KMS-11 (cell line): ENCODE measurements at regions not wholly inside any gene's neighbourhood (a gene's known extent, or its start where the extent isn't known, plus 50 kb on each side); places are given as distances from the start of the nearest gene placed in this dataset.

ENCODE experiments used
- H2AFZ ChIP-seq: fragments of 200-600 bp; sonication (generic); 2 replicates; pipeline ENCODE4 v1.6.1; 2016; ENCODE audit warnings: antibody characterized with exemption, mixed run types, low read depth
- H3K27ac ChIP-seq: fragments of 200-600 bp; sonication (generic); 2 replicates; pipeline ENCODE4 v1.6.1; 2016; ENCODE audit warnings: mild to moderate bottlenecking, mixed run types
- H3K27me3 ChIP-seq: fragments of 200-600 bp; sonication (generic); 2 replicates; pipeline ENCODE4 v1.6.1; 2017; ENCODE audit warnings: mild to moderate bottlenecking, low read depth, mixed run types, moderate library complexity; ENCODE audit not compliant: insufficient read depth
- H3K36me3 ChIP-seq: fragments of 200-600 bp; sonication (generic); 2 replicates; pipeline ENCODE4 v1.6.1; 2017; ENCODE audit warnings: mild to moderate bottlenecking, mixed run types; ENCODE audit not compliant: insufficient read depth
- H3K4me1 ChIP-seq: fragments of 200-600 bp; sonication (generic); 2 replicates; pipeline ENCODE4 v1.6.1; 2016; ENCODE audit warnings: mild to moderate bottlenecking, low read depth, mixed run types; ENCODE audit not compliant: poor library complexity, severe bottlenecking
- H3K4me2 ChIP-seq: fragments of 200-600 bp; sonication (generic); 2 replicates; pipeline ENCODE4 v1.7.0; 2016; ENCODE audit warnings: mild to moderate bottlenecking, mixed run types
- H3K4me3 ChIP-seq: fragments of 200-600 bp; sonication (generic); IDR thresholded peaks from 2 replicates; pipeline ENCODE4 v1.6.1; 2017; ENCODE audit warnings: low read depth, low read length, mixed read lengths; ENCODE audit not compliant: insufficient read depth
- H3K79me2 ChIP-seq: fragments of 200-600 bp; sonication (generic); 2 replicates; pipeline ENCODE4 v1.6.1; 2016; ENCODE audit warnings: low read depth, mixed run types; ENCODE audit not compliant: insufficient read depth
- H3K9ac ChIP-seq: fragments of 200-600 bp; sonication (generic); 2 replicates; pipeline ENCODE4 v1.6.1; 2016; ENCODE audit warnings: mild to moderate bottlenecking, mixed run types
- H4K20me1 ChIP-seq: fragments of 200-600 bp; sonication (generic); 2 replicates; pipeline ENCODE4 v1.6.1; 2016; ENCODE audit warnings: mild to moderate bottlenecking, mixed run types; ENCODE audit not compliant: insufficient read depth
- CTCF ChIP-seq: fragments of 200-600 bp; sonication (generic); conservative IDR thresholded peaks from 2 replicates; pipeline ENCODE4 v1.6.1; 2017; ENCODE audit warnings: low read depth, mild to moderate bottlenecking, antibody characterized with exemption, low read length, moderate library complexity, mixed read lengths

GRCh38 chr21:16075649-16076282, 346.0 kb downstream of the USP25 start:
- Histone ChIP-seq H3K4me1 (no peaks in the 10 kb centered on the region), H3K36me3 (no peaks in the 10 kb centered on the region), H3K4me2 (no peak overlapping the region), H3K27ac (no peak overlapping the region), H3K79me2 (no peaks in the 10 kb centered on the region), H4K20me1 (no peaks in the 10 kb centered on the region), H3K4me3 (no peak overlapping the region), H3K27me3 (no peaks in the 10 kb centered on the region), H3K9ac (no peak overlapping the region), H2AFZ (no peak overlapping the region)
- TF ChIP-seq CTCF = no peak

- Histone ChIP-seq H3K79me2 (no peaks in the 10 kb centered on the region), H4K20me1 (no peaks in the 10 kb centered on the region), H3K27me3 (no peaks in the 10 kb centered on the region), H3K4me1 (no peaks in the 10 kb centered on the region), H3K9ac (no peak overlapping the region), H3K36me3 (no peaks in the 10 kb centered on the region), H3K4me3 (no peak overlapping the region), H2AFZ (no peak overlapping the region), H3K4me2 (no peak overlapping the region), H3K27ac (no peak overlapping the region)
- TF ChIP-seq CTCF = no peak
Measured at GRCh38 chr21:16076465-16076864, 346.7 kb downstream of the USP25 start.

GRCh38 chr21:16078382-16078781, 348.6 kb downstream of the USP25 start:
- Histone ChIP-seq H3K79me2 (no peaks in the 10 kb centered on the region), H3K36me3 (no peaks in the 10 kb centered on the region), H3K9ac (no peak overlapping the region), H4K20me1 (no peaks in the 10 kb centered on the region), H3K27ac (no peak overlapping the region), H3K4me3 (no peak overlapping the region), H3K27me3 (no peaks in the 10 kb centered on the region), H3K4me2 (no peak overlapping the region), H2AFZ (no peak overlapping the region), H3K4me1 (peaks cover 5% of the 10 kb centered on the region)
- TF ChIP-seq CTCF = no peak

GRCh38 chr21:16079830-16080229, 350.0 kb downstream of the USP25 start:
- H3K36me3 ChIP-seq = no peaks in the 10 kb centered on the region
- H2AFZ ChIP-seq = no peak overlapping the region
- no peak overlapping the region for H3K4me3 ChIP-seq
- peaks cover 5% of the 10 kb centered on the region for H3K4me1 ChIP-seq
- TF ChIP-seq CTCF = no peak
- H3K27ac ChIP-seq = no peak overlapping the region
- no peaks in the 10 kb centered on the region for H3K79me2 ChIP-seq
- H3K9ac ChIP-seq = no peak overlapping the region
- no peaks in the 10 kb centered on the region for H4K20me1 ChIP-seq
- no peaks in the 10 kb centered on the region for H3K27me3 ChIP-seq
- H3K4me2 ChIP-seq = no peak overlapping the region
